Fibroblast of lung (primary cell): ENCODE measurements at regions not wholly inside any gene's neighbourhood (a gene's known extent, or its start where the extent isn't known, plus 50 kb on each side); places are given as distances from the start of the nearest gene placed in this dataset.

ENCODE experiments used
- DNase-seq, 2 donors: peaks; one replicate each; pipeline versions ENCODE4 v3.0.0 to v3.0.0-alpha.2; 2010; ENCODE audit warnings: low read depth in 2 of 2
- H2AFZ ChIP-seq: 2 replicates; pipeline ENCODE4 v1.5.1; 2012; ENCODE audit warnings: low read length, control low read depth, inconsistent platforms
- H3K27ac ChIP-seq: 2 replicates; pipeline ENCODE4 v1.5.1; 2011; ENCODE audit warnings: low read length, control low read depth; ENCODE audit not compliant: insufficient read depth
- H3K27me3 ChIP-seq: 2 replicates; pipeline ENCODE4 v1.5.1; 2011; ENCODE audit warnings: mild to moderate bottlenecking, low read length; ENCODE audit not compliant: control insufficient read depth, insufficient read depth
- H3K36me3 ChIP-seq: 2 replicates; pipeline ENCODE4 v1.5.1; 2011; ENCODE audit warnings: low read length; ENCODE audit not compliant: control insufficient read depth, insufficient read depth
- H3K4me1 ChIP-seq: 2 replicates; pipeline ENCODE4 v1.5.1; 2011; ENCODE audit warnings: low read length; ENCODE audit not compliant: control insufficient read depth, insufficient read depth; ENCODE audit errors: extremely low read depth
- H3K4me2 ChIP-seq: 2 replicates; pipeline ENCODE4 v1.5.1; 2011; ENCODE audit warnings: low read length, control low read depth; ENCODE audit not compliant: insufficient read depth; ENCODE audit errors: extremely low read depth
- H3K4me3 ChIP-seq, 4 experiments: fragments of 200-600 bp in 1 of 4; sonication (generic) in 1 of 4; replicated peaks in 1 of 4; 2 replicates each; pipeline ENCODE4 v1.5.1; 2011 to 2016; ENCODE audit warnings: low read length in 4 of 4, low read depth in 3 of 4, mild to moderate bottlenecking in 3 of 4, control low read depth in 2 of 4, inconsistent platforms in 1 of 4, mixed read lengths in 1 of 4; ENCODE audit not compliant: insufficient read depth in 1 of 4; ENCODE audit errors: control extremely low read depth in 1 of 4
- H3K79me2 ChIP-seq: 2 replicates; pipeline ENCODE4 v1.5.1; 2012; ENCODE audit warnings: mild to moderate bottlenecking, low read length, inconsistent platforms; ENCODE audit not compliant: control insufficient read depth, insufficient read depth
- H3K9ac ChIP-seq: 2 replicates; pipeline ENCODE4 v1.5.1; 2011; ENCODE audit warnings: mild to moderate bottlenecking, low read length, control low read depth; ENCODE audit not compliant: insufficient read depth
- H3K9me3 ChIP-seq: 2 replicates; pipeline ENCODE4 v1.5.1; 2012; ENCODE audit warnings: low read depth, low read length; ENCODE audit not compliant: control insufficient read depth, insufficient read depth
- H4K20me1 ChIP-seq: 2 replicates; pipeline ENCODE4 v1.5.1; 2011; ENCODE audit warnings: low read length; ENCODE audit not compliant: control insufficient read depth, insufficient read depth; ENCODE audit errors: extremely low read depth
- EZH2 ChIP-seq: IDR thresholded peaks from 2 replicates; pipeline ENCODE4 v1.5.1; 2012; ENCODE audit warnings: low read length, control low read depth, mild to moderate bottlenecking; ENCODE audit errors: missing control alignments
- TF ChIP-seq, protein P1 (sequence below), 2 donors: IDR thresholded peaks in 1 of 2; conservative IDR thresholded peaks in 1 of 2; 1 replicate in 1 of 2; 2 replicates in 1 of 2; pipeline ENCODE4 v1.5.1; 2011 to 2012; ENCODE audit warnings: low read length in 2 of 2, control low read depth in 1 of 2, inconsistent platforms in 1 of 2, low read depth in 1 of 2, mild to moderate bottlenecking in 1 of 2

DNA sequence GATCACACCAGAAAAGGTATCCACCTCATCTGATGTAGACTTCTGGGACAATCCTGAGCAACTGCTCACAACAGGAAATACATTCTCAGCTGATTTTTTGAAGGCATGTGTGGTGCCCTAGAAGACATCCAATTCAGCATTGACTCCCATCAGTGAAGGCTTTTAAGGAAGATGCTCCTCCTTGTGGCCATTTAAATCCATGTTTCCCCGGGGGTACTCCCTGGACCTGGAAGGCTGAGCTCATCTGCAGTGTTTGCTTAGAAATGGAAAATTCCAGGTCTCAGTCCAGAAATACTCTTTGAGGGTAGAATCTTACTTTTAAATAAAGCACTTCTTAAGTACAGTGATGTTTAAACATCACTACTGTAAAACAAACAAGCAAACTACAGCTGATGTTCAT is 195.5 kb upstream of the PDE10A start:
- Histone ChIP-seq H3K4me3 (no peak overlapping the region), H3K4me1 (no peaks in the 10 kb centered on the region), H3K27me3 (no peaks in the 10 kb centered on the region), H3K27ac (no peak overlapping the region), H2AFZ (no peak overlapping the region), H3K79me2 (no peaks in the 10 kb centered on the region), H3K36me3 (no peaks in the 10 kb centered on the region), H3K9me3 (no peaks in the 10 kb centered on the region), H3K9ac (no peak overlapping the region), H3K4me2 (no peak overlapping the region), H4K20me1 (no peaks in the 10 kb centered on the region)
- no peak for DNase-seq
- no peak for TF ChIP-seq EZH2
- TF ChIP-seq, protein P1, sequence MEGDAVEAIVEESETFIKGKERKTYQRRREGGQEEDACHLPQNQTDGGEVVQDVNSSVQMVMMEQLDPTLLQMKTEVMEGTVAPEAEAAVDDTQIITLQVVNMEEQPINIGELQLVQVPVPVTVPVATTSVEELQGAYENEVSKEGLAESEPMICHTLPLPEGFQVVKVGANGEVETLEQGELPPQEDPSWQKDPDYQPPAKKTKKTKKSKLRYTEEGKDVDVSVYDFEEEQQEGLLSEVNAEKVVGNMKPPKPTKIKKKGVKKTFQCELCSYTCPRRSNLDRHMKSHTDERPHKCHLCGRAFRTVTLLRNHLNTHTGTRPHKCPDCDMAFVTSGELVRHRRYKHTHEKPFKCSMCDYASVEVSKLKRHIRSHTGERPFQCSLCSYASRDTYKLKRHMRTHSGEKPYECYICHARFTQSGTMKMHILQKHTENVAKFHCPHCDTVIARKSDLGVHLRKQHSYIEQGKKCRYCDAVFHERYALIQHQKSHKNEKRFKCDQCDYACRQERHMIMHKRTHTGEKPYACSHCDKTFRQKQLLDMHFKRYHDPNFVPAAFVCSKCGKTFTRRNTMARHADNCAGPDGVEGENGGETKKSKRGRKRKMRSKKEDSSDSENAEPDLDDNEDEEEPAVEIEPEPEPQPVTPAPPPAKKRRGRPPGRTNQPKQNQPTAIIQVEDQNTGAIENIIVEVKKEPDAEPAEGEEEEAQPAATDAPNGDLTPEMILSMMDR (conservative IDR thresholded peaks at IDR 0.05 in 1 of 2, IDR thresholded peaks at IDR 0.05 in 1 of 2; ENCODE audit: low read depth in 1 of 2, low read length in 2 of 2) = no peak

DNA sequence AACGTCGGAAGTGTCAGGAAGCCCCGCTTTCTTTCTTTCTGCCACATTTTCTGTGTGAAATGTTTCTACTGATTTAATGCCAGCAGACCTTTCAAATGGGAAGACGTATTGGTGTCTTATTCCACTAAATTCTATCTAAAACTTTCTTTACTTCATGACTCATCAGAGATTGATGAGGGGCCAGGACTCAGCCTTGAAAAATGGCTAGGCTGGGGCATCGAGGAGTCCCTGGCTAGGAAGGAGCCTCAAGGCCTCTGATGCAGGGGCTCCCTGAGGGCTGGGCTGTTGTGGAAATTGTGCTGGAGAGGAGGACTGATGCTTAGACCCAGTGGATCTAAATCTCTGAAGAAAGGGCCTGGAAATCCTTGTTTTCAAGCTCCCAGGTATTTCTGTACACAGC is 192.8 kb upstream of the PDE10A start:
- Histone ChIP-seq H3K9ac (no peak overlapping the region), H2AFZ (no peak overlapping the region), H3K27ac (no peak overlapping the region), H3K9me3 (no peaks in the 10 kb centered on the region), H3K4me3 (no peak overlapping the region), H3K36me3 (no peaks in the 10 kb centered on the region), H4K20me1 (no peaks in the 10 kb centered on the region), H3K4me1 (no peaks in the 10 kb centered on the region), H3K4me2 (no peak overlapping the region), H3K27me3 (no peaks in the 10 kb centered on the region), H3K79me2 (no peaks in the 10 kb centered on the region)
- no peak for DNase-seq
- TF ChIP-seq, protein P1 (conservative IDR thresholded peaks at IDR 0.05 in 1 of 2, IDR thresholded peaks at IDR 0.05 in 1 of 2; ENCODE audit: low read depth in 1 of 2, low read length in 2 of 2) = no peak
- TF ChIP-seq EZH2 = no peak

DNA sequence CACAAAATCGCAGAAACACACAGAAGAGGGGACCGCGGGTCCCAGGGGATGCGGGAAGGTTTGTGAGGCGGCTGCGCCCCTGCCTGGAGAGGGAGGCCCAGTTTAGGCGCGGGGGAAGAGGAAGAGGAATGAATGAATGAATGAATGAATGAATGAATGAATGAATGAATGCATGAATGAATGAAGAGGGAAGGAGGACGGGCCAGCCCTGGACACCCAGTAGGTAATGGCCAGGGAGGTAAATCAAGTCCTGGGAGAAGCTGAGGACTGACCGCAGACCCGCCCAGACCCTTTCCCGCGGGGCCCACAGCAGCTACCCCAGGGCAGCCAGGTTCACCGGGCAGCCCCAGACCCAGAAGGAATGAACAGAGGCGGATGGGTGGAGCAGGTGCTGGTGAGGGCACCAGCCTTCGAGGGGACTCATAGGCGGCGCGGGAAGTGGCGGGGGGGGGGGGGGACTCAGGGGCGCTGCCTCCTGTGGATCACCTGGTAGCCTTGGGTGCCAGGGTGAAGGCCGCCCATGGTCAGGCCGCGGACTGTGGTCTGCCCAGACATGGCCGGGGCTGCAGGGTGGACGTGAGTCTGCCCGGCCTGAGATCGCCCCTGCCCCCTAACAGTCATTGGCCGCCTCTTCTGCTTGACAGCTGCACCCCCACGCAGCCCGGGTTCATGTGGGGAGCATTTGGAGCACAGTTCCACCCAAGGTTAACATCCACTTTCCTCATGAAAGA is 192.0 kb upstream of the PDE10A start:
- Histone ChIP-seq H3K4me2 (no peak overlapping the region), H3K9me3 (no peaks in the 10 kb centered on the region), H3K79me2 (no peaks in the 10 kb centered on the region), H3K4me3 (no peak overlapping the region), H3K27me3 (no peaks in the 10 kb centered on the region), H3K27ac (no peak overlapping the region), H2AFZ (no peak overlapping the region), H4K20me1 (no peaks in the 10 kb centered on the region), H3K9ac (no peak overlapping the region), H3K4me1 (no peaks in the 10 kb centered on the region), H3K36me3 (no peaks in the 10 kb centered on the region)
- TF ChIP-seq, protein P1 (conservative IDR thresholded peaks at IDR 0.05 in 1 of 2, IDR thresholded peaks at IDR 0.05 in 1 of 2; ENCODE audit: low read depth in 1 of 2, low read length in 2 of 2) = no peak
- no peak for TF ChIP-seq EZH2
- DNase-seq = no peak
